HL-60 (cell line): ENCODE measurements at regions not wholly inside any gene's neighbourhood (a gene's known extent, or its start where the extent isn't known, plus 50 kb on each side); places are given as distances from the start of the nearest gene placed in this dataset.

ENCODE experiments used
- DNase-seq, 2 experiments: peaks; one replicate each; pipeline ENCODE4 v3.0.0-alpha.2; 2010 to 2020; ENCODE audit warnings: low read depth in 1 of 2, low spot score in 1 of 2
- H3K27ac ChIP-seq: fragments of 250-450 bp; sonication (Bioruptor Pico); replicated peaks from 2 replicates; pipeline ENCODE4 v1.5.1; 2020; ENCODE audit warnings: mild to moderate bottlenecking, moderate library complexity
- H3K27me3 ChIP-seq: fragments of 250-450 bp; sonication (Bioruptor Pico); 2 replicates; pipeline ENCODE4 v1.5.1; 2021; ENCODE audit warnings: mild to moderate bottlenecking, moderate library complexity; ENCODE audit not compliant: insufficient read depth, poor library complexity, severe bottlenecking
- H3K4me3 ChIP-seq: replicated peaks from 2 replicates; pipeline ENCODE4 v1.5.1; 2011; ENCODE audit warnings: mild to moderate bottlenecking, control low read depth, low read length; ENCODE audit not compliant: insufficient read depth
- GABPA ChIP-seq: IDR thresholded peaks from 2 replicates; pipeline ENCODE4 v1.6.1; 2012; ENCODE audit warnings: low read depth
- POLR2AphosphoS5 ChIP-seq: IDR thresholded peaks from 2 replicates; pipeline ENCODE4 v1.6.1; 2012; ENCODE audit warnings: low read depth
- SPI1 ChIP-seq: IDR thresholded peaks from 2 replicates; pipeline ENCODE4 v1.6.1; 2012; ENCODE audit warnings: low read depth, mild to moderate bottlenecking, borderline replicate concordance
- TF ChIP-seq, protein P1 (sequence below): IDR thresholded peaks from one replicate; pipeline ENCODE4 v1.5.1; 2011; ENCODE audit warnings: low read length, control low read depth, inconsistent platforms; ENCODE audit not compliant: insufficient read depth
- TF ChIP-seq, protein P2 (sequence below): IDR thresholded peaks from 2 replicates; pipeline ENCODE4 v1.6.1; 2012; ENCODE audit warnings: low read depth; ENCODE audit not compliant: insufficient replicate concordance

GRCh38 chr2:176525086-176525485, 255.8 kb downstream of the MTX2 start:
- Histone ChIP-seq H3K27me3 (peaks cover 11% of the 10 kb centered on the region), H3K27ac (no peak overlapping the region), H3K4me3 (no peak overlapping the region)
- no peak for DNase-seq
- TF ChIP-seq GABPA: no peak
- no peak for TF ChIP-seq POLR2AphosphoS5
- TF ChIP-seq, protein P1, sequence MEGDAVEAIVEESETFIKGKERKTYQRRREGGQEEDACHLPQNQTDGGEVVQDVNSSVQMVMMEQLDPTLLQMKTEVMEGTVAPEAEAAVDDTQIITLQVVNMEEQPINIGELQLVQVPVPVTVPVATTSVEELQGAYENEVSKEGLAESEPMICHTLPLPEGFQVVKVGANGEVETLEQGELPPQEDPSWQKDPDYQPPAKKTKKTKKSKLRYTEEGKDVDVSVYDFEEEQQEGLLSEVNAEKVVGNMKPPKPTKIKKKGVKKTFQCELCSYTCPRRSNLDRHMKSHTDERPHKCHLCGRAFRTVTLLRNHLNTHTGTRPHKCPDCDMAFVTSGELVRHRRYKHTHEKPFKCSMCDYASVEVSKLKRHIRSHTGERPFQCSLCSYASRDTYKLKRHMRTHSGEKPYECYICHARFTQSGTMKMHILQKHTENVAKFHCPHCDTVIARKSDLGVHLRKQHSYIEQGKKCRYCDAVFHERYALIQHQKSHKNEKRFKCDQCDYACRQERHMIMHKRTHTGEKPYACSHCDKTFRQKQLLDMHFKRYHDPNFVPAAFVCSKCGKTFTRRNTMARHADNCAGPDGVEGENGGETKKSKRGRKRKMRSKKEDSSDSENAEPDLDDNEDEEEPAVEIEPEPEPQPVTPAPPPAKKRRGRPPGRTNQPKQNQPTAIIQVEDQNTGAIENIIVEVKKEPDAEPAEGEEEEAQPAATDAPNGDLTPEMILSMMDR: no peak
- no peak for TF ChIP-seq SPI1
- TF ChIP-seq, protein P2, sequence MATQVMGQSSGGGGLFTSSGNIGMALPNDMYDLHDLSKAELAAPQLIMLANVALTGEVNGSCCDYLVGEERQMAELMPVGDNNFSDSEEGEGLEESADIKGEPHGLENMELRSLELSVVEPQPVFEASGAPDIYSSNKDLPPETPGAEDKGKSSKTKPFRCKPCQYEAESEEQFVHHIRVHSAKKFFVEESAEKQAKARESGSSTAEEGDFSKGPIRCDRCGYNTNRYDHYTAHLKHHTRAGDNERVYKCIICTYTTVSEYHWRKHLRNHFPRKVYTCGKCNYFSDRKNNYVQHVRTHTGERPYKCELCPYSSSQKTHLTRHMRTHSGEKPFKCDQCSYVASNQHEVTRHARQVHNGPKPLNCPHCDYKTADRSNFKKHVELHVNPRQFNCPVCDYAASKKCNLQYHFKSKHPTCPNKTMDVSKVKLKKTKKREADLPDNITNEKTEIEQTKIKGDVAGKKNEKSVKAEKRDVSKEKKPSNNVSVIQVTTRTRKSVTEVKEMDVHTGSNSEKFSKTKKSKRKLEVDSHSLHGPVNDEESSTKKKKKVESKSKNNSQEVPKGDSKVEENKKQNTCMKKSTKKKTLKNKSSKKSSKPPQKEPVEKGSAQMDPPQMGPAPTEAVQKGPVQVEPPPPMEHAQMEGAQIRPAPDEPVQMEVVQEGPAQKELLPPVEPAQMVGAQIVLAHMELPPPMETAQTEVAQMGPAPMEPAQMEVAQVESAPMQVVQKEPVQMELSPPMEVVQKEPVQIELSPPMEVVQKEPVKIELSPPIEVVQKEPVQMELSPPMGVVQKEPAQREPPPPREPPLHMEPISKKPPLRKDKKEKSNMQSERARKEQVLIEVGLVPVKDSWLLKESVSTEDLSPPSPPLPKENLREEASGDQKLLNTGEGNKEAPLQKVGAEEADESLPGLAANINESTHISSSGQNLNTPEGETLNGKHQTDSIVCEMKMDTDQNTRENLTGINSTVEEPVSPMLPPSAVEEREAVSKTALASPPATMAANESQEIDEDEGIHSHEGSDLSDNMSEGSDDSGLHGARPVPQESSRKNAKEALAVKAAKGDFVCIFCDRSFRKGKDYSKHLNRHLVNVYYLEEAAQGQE: no peak

GRCh38 chr2:176526995-176527901, 258.0 kb downstream of the MTX2 start:
- TF ChIP-seq, protein P2: no peak
- TF ChIP-seq GABPA (no peak), SPI1 (no peak), POLR2AphosphoS5 (no peak)
- TF ChIP-seq, protein P1: no peak
- no peak for DNase-seq
- Histone ChIP-seq H3K4me3 (no peak overlapping the region), H3K27ac (no peak overlapping the region), H3K27me3 (peaks cover 8% of the 10 kb centered on the region)

DNA sequence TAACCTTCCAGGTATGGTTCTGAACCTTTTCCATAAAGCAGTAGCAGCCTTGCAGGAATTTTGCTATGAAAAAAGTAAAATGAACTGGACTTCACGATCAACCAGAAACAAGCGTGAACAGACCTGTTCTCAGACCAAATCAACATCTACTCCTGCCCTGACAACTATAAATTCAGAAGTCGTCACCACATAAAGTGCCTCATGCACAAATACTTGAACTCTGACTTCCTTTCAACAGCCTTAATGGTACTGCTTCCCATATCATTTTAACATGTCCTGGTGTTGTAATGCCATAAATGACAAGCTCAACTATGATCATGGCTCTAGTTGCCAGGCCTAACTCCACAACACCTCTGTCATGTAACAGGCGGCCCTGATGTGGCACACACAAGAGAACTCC, 262.4 kb downstream of the MTX2 start:
- TF ChIP-seq SPI1: no peak
- TF ChIP-seq, protein P2: no peak
- no peak for TF ChIP-seq GABPA
- no peak for TF ChIP-seq POLR2AphosphoS5
- TF ChIP-seq, protein P1: no peak
- Histone ChIP-seq H3K27me3 (peaks cover 2% of the 10 kb centered on the region), H3K27ac (no peak overlapping the region), H3K4me3 (no peak overlapping the region)
- no peak for DNase-seq
